Prostate gland (tissue), 1 donor: ENCODE measurements at regions not wholly inside any gene's neighbourhood (a gene's known extent, or its start where the extent isn't known, plus 50 kb on each side); places are given as distances from the start of the nearest gene placed in this dataset.

Source experiments
- POLR2A ChIP-seq: fragments of 450-650 bp; IDR thresholded peaks from one replicate; pipeline ENCODE4 v1.6.1; 2016; ENCODE audit warnings: antibody characterized with exemption, mild to moderate bottlenecking
- POLR2AphosphoS5 ChIP-seq: sonication (generic); formaldehyde crosslinking; IDR thresholded peaks from one replicate; pipeline ENCODE4 v1.6.1; 2017; ENCODE audit warnings: antibody characterized with exemption

DNA sequence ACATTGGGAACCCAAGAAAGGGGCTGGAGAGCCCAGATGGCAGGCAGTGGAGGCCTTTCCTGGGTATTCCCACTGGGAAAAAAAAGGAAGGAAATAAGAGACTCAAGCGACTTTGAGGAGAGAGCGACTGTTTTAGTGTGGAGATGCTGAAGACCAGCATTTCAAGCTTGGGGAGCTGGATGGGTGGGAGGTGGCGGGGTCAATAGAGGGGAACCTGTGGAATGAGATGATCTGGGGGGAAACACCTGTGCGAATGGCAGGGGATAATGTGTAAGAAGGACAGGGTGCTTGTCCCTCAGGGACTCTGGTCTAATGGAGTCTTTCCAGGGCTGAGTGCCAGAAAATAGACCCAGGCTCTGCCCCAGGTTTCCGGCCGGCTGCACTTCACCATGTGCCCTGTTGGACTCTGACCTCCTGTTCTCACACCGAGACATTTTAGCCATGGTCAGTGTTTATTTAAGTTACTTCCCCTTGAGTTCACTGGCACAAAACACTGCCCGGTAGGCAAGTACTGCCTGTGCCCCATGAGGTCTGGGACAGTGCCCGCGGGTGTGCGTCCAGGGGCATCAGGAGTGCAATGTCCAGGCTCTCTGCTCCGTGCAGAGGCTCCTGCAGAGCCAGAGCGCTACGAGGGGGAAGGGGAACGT, 50.4 kb upstream of the NKX2-2 start:
- TF ChIP-seq POLR2A (no peak), POLR2AphosphoS5 (no peak)
